Gastrocnemius medialis (tissue), 4 donors: ENCODE measurements at regions not wholly inside any gene's neighbourhood (a gene's known extent, or its start where the extent isn't known, plus 50 kb on each side); places are given as distances from the start of the nearest gene placed in this dataset.

Experiments used
- POLR2A ChIP-seq, 2 donors: fragments of 450-650 bp; IDR thresholded peaks; one replicate each; pipeline ENCODE4 v1.6.1; 2017; ENCODE audit warnings: antibody characterized with exemption in 2 of 2, mild to moderate bottlenecking in 2 of 2, moderate library complexity in 2 of 2
- TF ChIP-seq, protein P1 (sequence below), 5 experiments: fragments of 450-650 bp in 3 of 5; fragments of 200-600 bp in 2 of 5; sonication (generic) in 2 of 5; IDR thresholded peaks in 4 of 5; conservative IDR thresholded peaks in 1 of 5; 1 replicate in 4 of 5; 2 replicates in 1 of 5; pipeline ENCODE4 v1.5.1; 2016 to 2019; ENCODE audit warnings: antibody characterized with exemption in 5 of 5, mild to moderate bottlenecking in 3 of 5, moderate library complexity in 3 of 5

DNA sequence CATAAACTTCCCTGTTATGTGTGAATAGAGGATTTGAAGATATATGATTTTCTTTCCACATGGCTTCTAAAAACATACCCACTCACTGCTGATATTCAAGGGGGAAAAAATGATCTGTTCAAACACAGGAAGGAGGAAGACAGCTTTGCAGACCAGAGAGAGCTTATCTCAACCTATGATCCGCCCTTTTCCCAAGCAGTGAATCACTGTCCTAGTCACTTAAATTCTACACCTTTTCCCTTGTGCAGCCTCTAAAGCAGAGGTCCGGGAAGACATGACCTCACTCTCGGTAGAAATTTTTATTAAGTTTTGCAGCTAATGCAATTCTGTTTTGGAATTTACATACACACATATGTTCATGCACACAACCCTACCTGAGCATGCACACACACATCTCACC lies 197.2 kb downstream of the DIRAS2 start:
- TF ChIP-seq, protein P1, sequence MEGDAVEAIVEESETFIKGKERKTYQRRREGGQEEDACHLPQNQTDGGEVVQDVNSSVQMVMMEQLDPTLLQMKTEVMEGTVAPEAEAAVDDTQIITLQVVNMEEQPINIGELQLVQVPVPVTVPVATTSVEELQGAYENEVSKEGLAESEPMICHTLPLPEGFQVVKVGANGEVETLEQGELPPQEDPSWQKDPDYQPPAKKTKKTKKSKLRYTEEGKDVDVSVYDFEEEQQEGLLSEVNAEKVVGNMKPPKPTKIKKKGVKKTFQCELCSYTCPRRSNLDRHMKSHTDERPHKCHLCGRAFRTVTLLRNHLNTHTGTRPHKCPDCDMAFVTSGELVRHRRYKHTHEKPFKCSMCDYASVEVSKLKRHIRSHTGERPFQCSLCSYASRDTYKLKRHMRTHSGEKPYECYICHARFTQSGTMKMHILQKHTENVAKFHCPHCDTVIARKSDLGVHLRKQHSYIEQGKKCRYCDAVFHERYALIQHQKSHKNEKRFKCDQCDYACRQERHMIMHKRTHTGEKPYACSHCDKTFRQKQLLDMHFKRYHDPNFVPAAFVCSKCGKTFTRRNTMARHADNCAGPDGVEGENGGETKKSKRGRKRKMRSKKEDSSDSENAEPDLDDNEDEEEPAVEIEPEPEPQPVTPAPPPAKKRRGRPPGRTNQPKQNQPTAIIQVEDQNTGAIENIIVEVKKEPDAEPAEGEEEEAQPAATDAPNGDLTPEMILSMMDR (IDR thresholded peaks at IDR 0.05 in 4 of 5, conservative IDR thresholded peaks at IDR 0.05 in 1 of 5), result no peak
- TF ChIP-seq POLR2A (IDR thresholded peaks at IDR 0.05), result no peak
